ENCODE measurements at regions not wholly inside any gene's neighbourhood (a gene's known extent, or its start where the extent isn't known, plus 50 kb on each side); places are given as distances from the start of the nearest gene placed in this dataset.

GRCh38 chr6:165186041-165186440 is 123.4 kb downstream of the C6orf118 start:
- intact Hi-C loops (cut with micrococcal nuclease) = no loop called here
- Mint-ChIP-seq H3K36me3 (ENCODE audit: low read depth) (no peaks in the 10 kb centered on the region), H3K27me3 (no peaks in the 10 kb centered on the region), H3K4me1 (no peaks in the 10 kb centered on the region), H3K9me3 (peaks cover 6% of the 10 kb centered on the region), H3K4me3 (no peak overlapping the region), H3K27ac (no peak overlapping the region)
- no peak for DNase-seq

GRCh38 chr6:165184192-165184979 is 125.0 kb downstream of the C6orf118 start:
- Mint-ChIP-seq H3K27ac (no peak overlapping the region), H3K4me1 (no peaks in the 10 kb centered on the region), H3K27me3 (no peaks in the 10 kb centered on the region), H3K36me3 (ENCODE audit: low read depth) (no peaks in the 10 kb centered on the region), H3K9me3 (peaks cover 6% of the 10 kb centered on the region), H3K4me3 (no peak overlapping the region)
- intact Hi-C loops (cut with micrococcal nuclease) = no loop called here
- DNase-seq = no peak

GRCh38 chr6:165183496-165184140 is 125.8 kb downstream of the C6orf118 start:
- intact Hi-C loops (cut with micrococcal nuclease) = no loop called here
- no peak for DNase-seq
- Mint-ChIP-seq H3K9me3 (peaks cover 6% of the 10 kb centered on the region), H3K4me3 (no peak overlapping the region), H3K4me1 (no peaks in the 10 kb centered on the region), H3K27ac (no peak overlapping the region), H3K36me3 (ENCODE audit: low read depth) (no peaks in the 10 kb centered on the region), H3K27me3 (no peaks in the 10 kb centered on the region)

- no peak overlapping the region for H3K27ac Mint-ChIP-seq
- intact Hi-C loops (cut with micrococcal nuclease) = no loop called here
- no peaks in the 10 kb centered on the region for H3K27me3 Mint-ChIP-seq
- no peaks in the 10 kb centered on the region for H3K36me3 Mint-ChIP-seq (ENCODE audit: low read depth)
- H3K4me1 Mint-ChIP-seq = no peaks in the 10 kb centered on the region
- peaks cover 6% of the 10 kb centered on the region for H3K9me3 Mint-ChIP-seq
- no peak overlapping the region for H3K4me3 Mint-ChIP-seq
- DNase-seq = no peak
These were observed 126.3 kb downstream of the C6orf118 start for GRCh38 chr6:165183071-165183470.

- H3K27me3 Mint-ChIP-seq = no peaks in the 10 kb centered on the region
- H3K4me3 Mint-ChIP-seq = no peak overlapping the region
- DNase-seq = no peak
- no peaks in the 10 kb centered on the region for H3K4me1 Mint-ChIP-seq
- H3K9me3 Mint-ChIP-seq = peaks cover 6% of the 10 kb centered on the region
- no peaks in the 10 kb centered on the region for H3K36me3 Mint-ChIP-seq (ENCODE audit: low read depth)
- H3K27ac Mint-ChIP-seq = no peak overlapping the region
- intact Hi-C loops (cut with micrococcal nuclease) = no loop called here
These were observed 127.4 kb downstream of the C6orf118 start for GRCh38 chr6:165181951-165182414.

GRCh38 chr6:165178056-165178455 is 131.3 kb downstream of the C6orf118 start:
- Mint-ChIP-seq H3K4me1 (no peaks in the 10 kb centered on the region), H3K36me3 (ENCODE audit: low read depth) (no peaks in the 10 kb centered on the region), H3K9me3 (peaks cover 6% of the 10 kb centered on the region), H3K27ac (no peak overlapping the region), H3K4me3 (no peak overlapping the region), H3K27me3 (no peaks in the 10 kb centered on the region)
- DNase-seq = no peak
- intact Hi-C loops (cut with micrococcal nuclease) = no loop called here

GRCh38 chr6:165173484-165173883 is 135.9 kb downstream of the C6orf118 start:
- intact Hi-C loops (cut with micrococcal nuclease) = no loop called here
- H3K9me3 Mint-ChIP-seq = peaks cover 6% of the 10 kb centered on the region
- H3K27ac Mint-ChIP-seq = no peak overlapping the region
- H3K4me1 Mint-ChIP-seq = no peaks in the 10 kb centered on the region
- H3K27me3 Mint-ChIP-seq = no peaks in the 10 kb centered on the region
- DNase-seq = no peak
- no peaks in the 10 kb centered on the region for H3K36me3 Mint-ChIP-seq (ENCODE audit: low read depth)
- no peak overlapping the region for H3K4me3 Mint-ChIP-seq

- DNase-seq = no peak
- Mint-ChIP-seq H3K4me1 (no peaks in the 10 kb centered on the region), H3K4me3 (no peak overlapping the region), H3K27me3 (no peaks in the 10 kb centered on the region), H3K9me3 (peaks cover 7% of the 10 kb centered on the region), H3K27ac (no peak overlapping the region), H3K36me3 (ENCODE audit: low read depth) (no peaks in the 10 kb centered on the region)
- intact Hi-C loops (cut with micrococcal nuclease) = no loop called here
These were observed 141.5 kb downstream of the C6orf118 start for GRCh38 chr6:165167861-165168260.

GRCh38 chr6:165167311-165167710 is 142.1 kb downstream of the C6orf118 start:
- Mint-ChIP-seq H3K27ac (no peak overlapping the region), H3K36me3 (ENCODE audit: low read depth) (no peaks in the 10 kb centered on the region), H3K9me3 (peaks cover 10% of the 10 kb centered on the region), H3K4me3 (no peak overlapping the region), H3K4me1 (no peaks in the 10 kb centered on the region), H3K27me3 (no peaks in the 10 kb centered on the region)
- DNase-seq = no peak
- intact Hi-C loops (cut with micrococcal nuclease) = no loop called here

- intact Hi-C loops (cut with micrococcal nuclease) = no loop called here
- Mint-ChIP-seq H3K36me3 (ENCODE audit: low read depth) (no peaks in the 10 kb centered on the region), H3K27me3 (no peaks in the 10 kb centered on the region), H3K4me1 (no peaks in the 10 kb centered on the region), H3K4me3 (no peak overlapping the region), H3K27ac (no peak overlapping the region), H3K9me3 (peaks cover 5% of the 10 kb centered on the region)
- no peak for DNase-seq
These were observed 145.9 kb downstream of the C6orf118 start for GRCh38 chr6:165163519-165163918.

GRCh38 chr6:165159460-165159859 is 149.9 kb downstream of the C6orf118 start:
- no peak overlapping the region for H3K4me3 Mint-ChIP-seq
- no peak for DNase-seq
- no peaks in the 10 kb centered on the region for H3K36me3 Mint-ChIP-seq (ENCODE audit: low read depth)
- peaks cover 5% of the 10 kb centered on the region for H3K9me3 Mint-ChIP-seq
- intact Hi-C loops (cut with micrococcal nuclease) = no loop called here
- H3K27me3 Mint-ChIP-seq = no peaks in the 10 kb centered on the region
- H3K27ac Mint-ChIP-seq = no peak overlapping the region
- no peaks in the 10 kb centered on the region for H3K4me1 Mint-ChIP-seq

- Mint-ChIP-seq H3K9me3 (peaks cover 5% of the 10 kb centered on the region), H3K36me3 (ENCODE audit: low read depth) (no peaks in the 10 kb centered on the region), H3K4me1 (no peaks in the 10 kb centered on the region), H3K27ac (no peak overlapping the region), H3K27me3 (no peaks in the 10 kb centered on the region), H3K4me3 (no peak overlapping the region)
- DNase-seq = no peak
- intact Hi-C loops (cut with micrococcal nuclease) = no loop called here
These were observed 162.9 kb downstream of the C6orf118 start for GRCh38 chr6:165146456-165146855.

GRCh38 chr6:165135889-165136288 is 173.5 kb downstream of the C6orf118 start:
- no peak overlapping the region for H3K27ac Mint-ChIP-seq
- DNase-seq = no peak
- H3K36me3 Mint-ChIP-seq (ENCODE audit: low read depth) = no peaks in the 10 kb centered on the region
- peaks cover 4% of the 10 kb centered on the region for H3K9me3 Mint-ChIP-seq
- H3K4me1 Mint-ChIP-seq = no peaks in the 10 kb centered on the region
- no peaks in the 10 kb centered on the region for H3K27me3 Mint-ChIP-seq
- intact Hi-C loops (cut with micrococcal nuclease) = no loop called here
- H3K4me3 Mint-ChIP-seq = no peak overlapping the region

- no peaks in the 10 kb centered on the region for H3K27me3 Mint-ChIP-seq
- intact Hi-C loops (cut with micrococcal nuclease) = no loop called here
These were observed 180.3 kb downstream of the C6orf118 start for GRCh38 chr6:165129086-165129485.

More at GRCh38 chr6:165129086-165129485, 180.3 kb downstream of the C6orf118 start:
- no peak overlapping the region for H3K27ac Mint-ChIP-seq
- DNase-seq = no peak
- H3K4me3 Mint-ChIP-seq = no peak overlapping the region
- peaks cover 12% of the 10 kb centered on the region for H3K9me3 Mint-ChIP-seq
- H3K4me1 Mint-ChIP-seq = no peaks in the 10 kb centered on the region
- no peaks in the 10 kb centered on the region for H3K36me3 Mint-ChIP-seq (ENCODE audit: low read depth)
